Breast epithelium (tissue), 3 donors: ENCODE measurements at regions not wholly inside any gene's neighbourhood (a gene's known extent, or its start where the extent isn't known, plus 50 kb on each side); places are given as distances from the start of the nearest gene placed in this dataset.

Experiments used
- CTCF ChIP-seq, 3 donors: fragments of 450-650 bp; IDR thresholded peaks; one replicate each; pipeline ENCODE4 v1.5.1; 2016 to 2017; ENCODE audit warnings: antibody characterized with exemption in 3 of 3, mild to moderate bottlenecking in 3 of 3, moderate library complexity in 3 of 3
- POLR2A ChIP-seq: fragments of 450-650 bp; IDR thresholded peaks from one replicate; pipeline ENCODE4 v1.6.1; 2016; ENCODE audit warnings: antibody characterized with exemption, mild to moderate bottlenecking, moderate library complexity
- POLR2AphosphoS5 ChIP-seq, 3 donors: sonication (generic); formaldehyde crosslinking; IDR thresholded peaks; one replicate each; pipeline ENCODE4 v1.6.1; 2017; ENCODE audit warnings: antibody characterized with exemption in 3 of 3

- TF ChIP-seq POLR2A (no peak), CTCF (IDR thresholded peaks at IDR 0.05) (no peak), POLR2AphosphoS5 (IDR thresholded peaks at IDR 0.05) (no peak)
Observed at GRCh38 chr5:60333005-60333571, 366.9 kb downstream of the DEPDC1B start.
